GM10266 (cell line): ENCODE measurements at regions not wholly inside any gene's neighbourhood (a gene's known extent, or its start where the extent isn't known, plus 50 kb on each side); places are given as distances from the start of the nearest gene placed in this dataset.

Experiments used
- DNase-seq: peaks from one replicate; pipeline ENCODE4 v3.0.0; 2012; ENCODE audit errors: extremely low spot score
- TF ChIP-seq, protein P1 (sequence below): IDR thresholded peaks from 2 replicates; pipeline ENCODE4 v1.5.1; 2012; ENCODE audit warnings: mild to moderate bottlenecking, low read depth; ENCODE audit not compliant: control insufficient read depth, insufficient read depth; ENCODE audit errors: missing control alignments

GRCh38 chr5:2417301-2417700 is 334.2 kb downstream of the IRX2 start:
- TF ChIP-seq, protein P1, sequence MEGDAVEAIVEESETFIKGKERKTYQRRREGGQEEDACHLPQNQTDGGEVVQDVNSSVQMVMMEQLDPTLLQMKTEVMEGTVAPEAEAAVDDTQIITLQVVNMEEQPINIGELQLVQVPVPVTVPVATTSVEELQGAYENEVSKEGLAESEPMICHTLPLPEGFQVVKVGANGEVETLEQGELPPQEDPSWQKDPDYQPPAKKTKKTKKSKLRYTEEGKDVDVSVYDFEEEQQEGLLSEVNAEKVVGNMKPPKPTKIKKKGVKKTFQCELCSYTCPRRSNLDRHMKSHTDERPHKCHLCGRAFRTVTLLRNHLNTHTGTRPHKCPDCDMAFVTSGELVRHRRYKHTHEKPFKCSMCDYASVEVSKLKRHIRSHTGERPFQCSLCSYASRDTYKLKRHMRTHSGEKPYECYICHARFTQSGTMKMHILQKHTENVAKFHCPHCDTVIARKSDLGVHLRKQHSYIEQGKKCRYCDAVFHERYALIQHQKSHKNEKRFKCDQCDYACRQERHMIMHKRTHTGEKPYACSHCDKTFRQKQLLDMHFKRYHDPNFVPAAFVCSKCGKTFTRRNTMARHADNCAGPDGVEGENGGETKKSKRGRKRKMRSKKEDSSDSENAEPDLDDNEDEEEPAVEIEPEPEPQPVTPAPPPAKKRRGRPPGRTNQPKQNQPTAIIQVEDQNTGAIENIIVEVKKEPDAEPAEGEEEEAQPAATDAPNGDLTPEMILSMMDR, result no peak

GRCh38 chr5:2415678-2416077 is 335.8 kb downstream of the IRX2 start:
- no peak for DNase-seq
- TF ChIP-seq, protein P1, result no peak

More at GRCh38 chr5:2417301-2417700, 334.2 kb downstream of the IRX2 start:
- DNase-seq, result no peak

DNA sequence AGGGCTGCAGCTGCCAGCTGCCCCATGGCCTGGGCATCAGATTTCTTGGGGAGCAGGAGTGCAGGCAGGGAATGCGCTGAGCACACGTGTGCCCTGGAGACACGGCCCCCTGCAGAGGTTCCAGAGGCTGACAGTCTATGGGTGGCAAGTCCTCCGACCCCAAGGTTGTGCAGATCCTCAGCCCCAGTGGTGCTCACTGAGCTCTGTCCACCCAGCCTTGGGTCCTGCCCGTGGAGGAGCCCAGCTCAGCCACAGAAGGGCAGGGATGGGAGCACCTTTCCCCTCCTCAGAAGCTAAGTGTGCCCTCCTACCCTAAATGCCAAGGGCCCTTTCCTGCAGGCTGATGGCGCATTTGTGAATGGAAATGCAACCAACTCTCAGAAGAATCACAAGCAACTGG is 341.0 kb downstream of the IRX2 start:
- no peak for DNase-seq
- TF ChIP-seq, protein P1, result no peak

GRCh38 chr5:2403296-2403695 is 348.2 kb downstream of the IRX2 start:
- TF ChIP-seq, protein P1, result no peak
- no peak for DNase-seq

DNA sequence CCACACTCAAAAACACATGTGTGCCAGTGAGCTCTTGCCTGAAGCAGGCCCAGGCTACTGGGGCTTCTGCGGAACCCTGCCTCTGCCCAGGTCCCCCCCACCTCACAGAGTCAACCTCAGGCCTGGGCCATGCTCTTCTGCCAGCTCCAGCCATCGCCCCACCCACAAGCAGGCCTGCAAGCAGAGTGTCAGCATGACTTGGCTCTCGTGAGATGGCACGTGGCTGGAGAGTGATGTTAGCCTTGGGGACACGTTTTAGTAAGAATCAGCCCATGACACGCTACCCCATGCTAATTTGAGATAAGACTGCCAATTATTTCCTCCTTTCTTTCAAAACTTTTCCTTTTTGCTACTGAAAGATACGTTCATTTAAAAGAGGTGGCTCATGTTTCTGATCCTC is 351.7 kb downstream of the IRX2 start:
- TF ChIP-seq, protein P1, result no peak
- no peak for DNase-seq

DNA sequence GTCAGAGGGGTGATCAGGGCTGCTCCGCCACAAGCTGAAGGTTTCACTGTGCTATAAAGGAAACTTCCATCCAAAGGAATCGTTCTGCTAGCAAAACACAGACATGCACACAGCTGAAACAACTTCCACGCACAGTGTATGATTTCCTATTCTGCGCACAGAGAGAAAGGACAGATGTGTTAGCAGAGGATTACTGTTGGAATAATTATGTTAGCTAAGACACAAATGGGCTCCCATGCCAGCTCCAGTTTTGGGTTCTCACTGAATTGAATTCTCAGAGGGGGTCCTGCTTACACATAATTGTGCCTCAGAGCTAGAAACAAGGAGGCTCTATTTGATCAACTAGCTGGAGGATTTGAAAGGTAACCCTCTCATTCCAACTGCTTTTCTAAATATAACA is 352.4 kb downstream of the IRX2 start:
- DNase-seq, result no peak

DNA sequence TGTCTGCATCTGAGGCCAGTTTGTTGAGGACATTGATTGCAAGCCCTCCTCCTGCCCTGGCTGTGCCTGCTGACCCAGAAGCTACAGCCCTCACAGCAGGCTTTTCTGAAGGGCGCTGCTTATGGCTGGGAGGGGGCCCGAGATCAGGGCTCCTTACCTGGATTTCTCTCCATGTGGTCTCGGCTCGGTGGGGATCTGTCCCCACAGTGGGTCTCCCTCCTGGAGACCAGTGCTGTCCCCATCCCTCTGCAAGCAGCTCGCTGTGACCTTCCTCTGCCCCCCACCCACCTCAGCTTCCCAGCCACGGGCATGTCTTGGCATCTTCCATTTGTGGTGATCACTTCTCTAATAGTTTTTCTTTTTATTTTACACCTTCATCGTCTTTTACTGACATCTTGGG is 357.9 kb downstream of the IRX2 start:
- no peak for DNase-seq
- TF ChIP-seq, protein P1, result no peak

More for the DNA sequence above, 352.4 kb downstream of the IRX2 start:
- TF ChIP-seq, protein P1, result no peak
